Eye (tissue), 1 donor: ENCODE measurements at regions not wholly inside any gene's neighbourhood (a gene's known extent, or its start where the extent isn't known, plus 50 kb on each side); places are given as distances from the start of the nearest gene placed in this dataset.
"Not testable (repeated sequence)": the region's sequence is repeated elsewhere in the genome, so short reads cannot be mapped to it uniquely, and the experiment has no call there.

ENCODE experiments used
- DNase-seq: peaks from one replicate; pipeline ENCODE4 v3.0.0-alpha.2; 2015

DNA sequence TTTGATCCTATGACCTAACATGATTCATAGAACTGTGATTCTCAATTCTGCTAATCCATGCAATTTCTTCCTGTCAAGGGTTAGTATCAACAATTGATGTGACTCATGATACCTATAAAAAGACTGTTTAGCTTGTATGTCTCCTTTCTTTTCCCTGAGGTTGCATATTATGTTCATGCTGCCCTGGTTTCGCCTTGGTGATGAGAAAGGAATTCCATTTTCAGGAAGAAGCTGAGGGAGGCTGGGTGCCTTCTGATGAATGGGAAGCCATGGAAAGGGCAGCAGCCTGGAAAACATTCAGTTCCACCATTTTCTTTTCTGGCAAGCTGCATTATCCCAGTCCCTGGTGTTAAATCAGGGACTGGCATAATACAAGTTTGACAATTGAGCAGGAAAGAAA is 976.5 kb downstream of the RPA4 start:
- DNase-seq, result no peak

DNA sequence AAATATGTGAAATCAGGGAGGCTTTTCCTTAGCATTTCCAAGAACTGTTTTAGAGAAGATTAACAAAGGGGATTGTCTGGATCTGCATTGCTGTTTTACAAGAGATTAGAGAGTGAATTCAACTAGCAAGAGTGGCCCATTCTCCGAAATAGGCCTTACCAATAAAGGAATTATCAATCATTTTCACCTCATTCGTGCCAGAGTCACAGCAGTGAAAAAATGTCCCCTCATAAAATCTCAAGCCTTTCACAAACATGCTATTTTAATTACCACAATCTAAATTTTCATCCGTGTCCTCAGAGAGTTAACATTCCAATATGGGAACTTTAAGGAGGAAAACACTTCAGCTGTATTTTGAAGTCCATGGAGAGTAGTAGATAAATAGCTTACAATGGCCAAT is 979.6 kb downstream of the RPA4 start:
- no peak for DNase-seq

DNA sequence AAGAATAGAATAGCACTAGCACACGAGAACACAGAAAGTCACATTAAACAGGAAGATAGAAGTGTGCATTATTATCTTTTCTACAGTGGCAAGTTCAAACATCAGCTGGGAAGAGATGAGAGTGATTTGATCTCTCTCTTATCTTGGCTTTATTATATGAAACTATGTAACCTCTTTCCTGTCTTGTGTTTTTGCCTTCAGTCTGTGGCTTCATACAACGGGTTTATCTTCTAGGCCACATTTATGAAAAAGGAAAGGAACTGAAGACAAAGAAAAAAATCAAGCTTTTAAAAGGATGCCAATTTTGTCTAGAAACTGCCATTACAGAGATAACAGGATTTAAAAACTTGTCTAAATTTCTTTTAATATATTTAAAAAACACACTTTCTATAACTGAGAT is 983.6 kb downstream of the RPA4 start:
- DNase-seq, result no peak

DNA sequence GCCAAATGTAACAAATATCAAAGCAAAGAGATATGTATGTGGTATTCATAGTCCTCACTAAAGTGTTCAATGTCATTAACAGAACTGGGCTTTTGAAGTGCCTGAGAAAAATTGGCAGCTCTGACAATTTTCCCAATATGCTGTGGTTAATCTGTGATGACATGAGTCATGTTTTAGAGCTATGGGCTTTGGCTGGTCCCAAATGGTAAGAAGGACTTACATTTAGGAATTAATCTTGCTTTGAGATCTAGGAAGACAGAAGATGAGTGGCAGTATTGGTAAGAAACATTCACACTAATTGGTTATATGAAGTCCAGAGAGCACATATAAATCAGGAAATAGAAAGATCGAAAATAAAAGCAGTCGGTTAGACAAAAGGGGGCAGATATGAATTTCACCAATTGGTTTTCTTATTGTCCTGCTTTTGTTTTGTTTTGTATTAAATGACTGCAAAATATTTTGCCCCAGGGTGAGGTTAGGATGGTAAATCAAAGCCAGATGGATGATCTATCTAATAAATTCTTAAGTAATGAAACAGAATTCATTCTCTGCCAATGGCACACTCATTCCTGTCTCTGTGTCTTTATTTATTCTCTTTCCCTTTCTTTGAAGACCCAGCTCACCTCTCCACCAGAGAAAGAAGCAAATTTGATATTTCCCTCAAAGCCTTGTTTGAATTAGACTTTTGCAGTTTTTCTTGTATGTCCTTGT is 993.1 kb downstream of the RPA4 start:
- DNase-seq, result no peak

DNA sequence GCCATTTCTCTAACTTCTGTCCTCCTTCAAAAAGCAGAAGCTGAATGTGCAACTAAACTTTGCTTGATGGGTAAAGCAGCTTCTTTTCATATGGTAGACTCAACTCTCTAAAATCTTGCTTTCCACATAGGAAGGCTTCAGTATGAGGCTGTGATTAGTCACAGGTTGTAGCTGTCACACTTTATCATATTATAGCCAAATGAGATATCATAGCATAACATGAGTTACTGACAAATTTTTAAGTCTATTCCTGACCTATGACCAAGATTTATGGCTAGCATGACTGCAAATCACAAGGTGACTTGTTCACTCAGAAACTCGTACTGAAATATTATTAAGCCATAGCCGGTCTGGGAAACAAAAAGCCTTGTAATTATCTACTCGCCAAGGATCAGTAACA is 998.6 kb downstream of the RPA4 start:
- DNase-seq, result no peak

DNA sequence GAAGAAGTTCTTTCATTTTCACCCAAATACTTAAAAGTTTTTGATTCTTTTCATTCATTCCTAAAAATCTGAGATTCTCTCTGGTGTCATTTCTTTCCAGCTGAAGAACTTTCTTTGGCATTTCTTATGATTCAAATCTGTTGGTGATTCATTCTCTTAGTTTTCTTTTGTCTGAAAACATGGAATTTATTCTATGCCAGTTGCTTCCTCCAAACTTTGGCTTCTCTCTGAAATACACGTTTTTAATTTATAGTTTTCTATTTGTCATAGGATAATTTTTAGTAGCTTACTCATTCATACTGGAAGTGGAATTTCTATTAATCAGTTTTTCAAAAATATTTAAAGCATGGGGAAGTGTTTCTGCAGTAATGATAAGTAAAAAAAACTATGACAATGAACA is 1012.0 kb downstream of the RPA4 start:
- no peak for DNase-seq

DNA sequence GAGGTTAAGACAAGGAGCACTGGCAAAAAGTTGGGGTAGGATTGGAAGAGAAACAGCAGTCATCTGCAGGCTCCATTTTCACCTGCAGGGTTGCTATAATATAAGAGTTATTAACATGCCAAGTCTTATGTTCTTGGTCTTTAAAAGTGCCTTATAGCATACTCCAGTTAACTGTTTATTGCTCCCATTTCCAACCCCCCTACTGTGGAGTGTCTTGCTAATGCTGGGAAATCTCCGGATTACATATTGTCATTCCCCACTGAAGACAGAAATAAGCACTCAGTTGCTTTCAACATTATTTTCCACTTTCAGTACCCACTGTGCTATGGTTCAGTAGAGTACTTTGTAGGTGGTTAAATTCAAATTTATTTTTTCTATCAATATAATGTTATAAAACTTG is 1014.3 kb downstream of the RPA4 start:
- no peak for DNase-seq

DNA sequence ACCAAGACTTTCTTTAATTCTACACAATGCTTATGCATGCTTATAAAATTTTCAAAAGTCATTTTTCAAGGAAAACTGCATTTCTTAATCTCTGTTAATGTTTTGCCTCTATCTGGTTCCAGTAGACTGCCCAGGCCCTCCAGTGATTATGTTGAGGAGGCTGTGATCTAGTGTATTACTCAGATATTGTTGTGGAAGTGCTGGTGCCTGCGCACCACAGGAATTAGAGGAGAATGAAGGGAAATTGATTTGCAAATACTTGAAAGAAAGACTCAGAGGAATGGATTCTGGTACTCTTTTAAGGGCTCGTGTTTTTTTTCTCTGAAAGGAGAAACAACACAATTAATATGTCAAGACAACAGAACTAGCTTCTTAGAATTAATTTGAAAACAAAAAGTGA is 1015.1 kb downstream of the RPA4 start:
- no peak for DNase-seq

DNA sequence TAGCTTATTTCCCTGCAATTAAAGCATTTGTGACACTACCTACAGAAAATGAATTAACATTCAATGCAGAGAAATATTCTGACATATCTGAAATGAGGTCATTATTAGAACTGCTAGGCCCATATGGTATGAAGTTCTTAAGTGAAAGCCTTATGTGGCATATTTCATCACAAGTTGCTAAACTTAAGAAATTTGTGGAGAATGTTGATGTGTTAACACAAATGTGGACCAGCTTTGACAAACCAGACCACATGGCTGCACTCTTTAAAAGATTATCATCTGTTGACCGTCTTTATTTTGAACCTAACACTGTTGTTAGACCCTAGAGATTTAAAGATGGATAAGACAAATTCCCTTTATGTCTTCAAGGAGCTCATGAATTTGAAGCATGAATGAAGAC is 1024.1 kb downstream of the RPA4 start:
- DNase-seq, result no peak

DNA sequence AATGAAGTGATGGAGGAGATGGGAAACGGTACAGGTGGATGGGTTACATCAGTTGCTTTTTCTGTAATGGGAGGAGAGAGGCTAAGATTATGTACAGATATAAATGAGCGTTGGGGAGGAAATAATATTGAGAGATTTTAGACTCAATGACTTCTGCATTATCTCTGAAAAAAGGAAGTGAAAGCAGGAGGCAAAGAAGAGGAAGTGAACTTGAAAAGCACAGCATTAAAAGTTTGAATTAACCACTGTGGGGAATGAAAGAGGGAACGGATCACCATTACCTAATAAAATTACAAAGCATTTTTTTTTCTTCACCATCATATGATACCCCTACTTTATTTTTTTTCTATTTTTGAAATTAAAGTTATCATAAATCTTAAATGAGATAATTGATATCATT is 1025.5 kb downstream of the RPA4 start:
- DNase-seq, result no peak

DNA sequence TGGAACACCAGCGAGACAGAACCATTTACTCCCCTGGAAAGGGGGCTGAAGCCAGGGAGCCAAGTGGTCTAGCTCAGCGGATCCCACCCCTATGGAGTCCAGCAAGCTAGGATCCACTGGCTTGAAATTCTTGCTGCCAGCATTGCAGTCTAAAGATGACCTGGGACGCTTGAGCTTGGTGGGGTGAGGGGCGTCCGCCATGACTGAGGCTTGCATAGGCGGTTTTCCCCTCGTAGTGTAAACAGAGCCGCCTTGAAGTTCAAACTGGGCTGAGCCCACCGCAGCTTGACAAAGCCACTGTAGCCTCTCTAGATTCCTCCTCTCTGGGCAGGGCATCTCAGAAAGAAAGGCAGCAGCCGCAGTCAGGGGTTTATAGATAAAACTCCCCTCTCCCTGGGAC is 1031.7 kb downstream of the RPA4 start:
- not testable (repeated sequence) for DNase-seq

DNA sequence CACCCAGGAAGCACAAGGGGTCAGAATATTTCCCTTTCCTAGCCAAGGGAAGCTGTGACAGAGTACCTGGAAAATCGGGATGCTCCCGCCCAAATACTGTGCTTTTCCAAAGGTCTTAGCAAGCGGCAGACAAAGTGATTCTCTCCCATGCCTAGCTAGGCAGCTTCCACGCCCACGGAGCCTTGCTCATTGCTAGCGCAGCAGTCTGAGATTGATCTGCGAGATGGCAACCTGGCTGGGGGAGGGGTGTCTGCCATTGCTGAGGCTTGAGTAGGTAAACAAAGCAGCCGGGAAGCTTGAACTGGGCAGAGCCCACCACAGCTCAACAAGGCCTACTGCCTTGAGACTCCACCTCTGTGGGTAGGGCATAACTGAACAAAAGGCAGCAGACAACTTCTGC is 1037.5 kb downstream of the RPA4 start:
- not testable (repeated sequence) for DNase-seq

DNA sequence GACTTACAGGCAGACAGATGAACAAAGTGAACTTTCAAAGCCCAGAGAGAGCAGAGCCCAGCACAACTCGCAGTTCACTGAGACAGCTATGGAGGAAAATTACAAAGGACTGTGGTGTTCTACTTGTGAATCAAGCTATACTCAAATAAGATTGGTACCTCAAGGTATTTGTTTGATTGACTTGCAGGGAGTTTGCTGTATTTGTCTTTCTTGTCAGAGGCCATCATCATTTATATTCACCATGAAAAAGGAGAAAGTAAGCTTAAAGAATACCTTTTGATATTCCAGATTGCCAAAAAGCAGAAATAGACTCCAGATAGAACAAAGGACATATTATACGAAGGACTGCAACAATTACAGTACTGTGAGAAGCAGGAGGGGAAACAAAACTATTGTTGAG is 1047.9 kb downstream of the RPA4 start:
- no peak for DNase-seq

DNA sequence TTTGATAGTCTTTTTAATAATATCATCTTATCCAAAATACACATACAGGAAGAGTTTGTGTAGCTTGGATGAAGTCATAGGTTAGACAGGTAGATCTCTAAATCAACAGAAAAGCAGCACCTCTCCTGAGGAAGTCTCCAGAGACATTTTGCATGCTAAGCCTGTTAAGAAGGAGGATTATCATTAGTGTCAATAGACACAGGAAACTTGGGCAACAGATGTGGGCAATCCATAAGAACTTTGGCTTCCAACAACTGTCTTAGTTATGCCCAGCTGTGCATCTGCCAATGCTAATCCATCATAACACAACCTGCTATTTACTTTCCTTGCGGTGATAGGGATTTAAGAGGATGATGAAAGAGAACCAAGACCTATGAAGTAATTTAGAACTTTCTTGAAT is 1052.6 kb downstream of the RPA4 start:
- no peak for DNase-seq

DNA sequence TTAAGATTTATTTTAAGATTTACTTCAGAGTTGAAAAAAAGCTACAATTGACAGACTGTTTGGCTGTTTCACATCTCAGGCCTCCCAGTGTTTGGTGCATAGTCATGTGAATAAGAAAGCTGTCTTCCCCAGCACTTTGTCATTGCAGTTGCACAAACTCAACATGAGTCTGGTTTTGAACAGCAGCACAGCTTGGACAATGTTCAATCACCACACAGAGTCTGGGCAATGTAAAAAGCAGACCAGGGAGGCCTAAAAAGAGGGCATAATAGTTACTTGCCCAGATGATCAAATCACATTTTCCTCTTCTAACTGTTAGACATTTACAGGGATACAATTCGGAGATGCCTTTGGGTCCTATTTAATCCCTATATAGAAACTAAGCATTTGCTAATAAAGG is 1055.0 kb downstream of the RPA4 start:
- DNase-seq, result no peak

DNA sequence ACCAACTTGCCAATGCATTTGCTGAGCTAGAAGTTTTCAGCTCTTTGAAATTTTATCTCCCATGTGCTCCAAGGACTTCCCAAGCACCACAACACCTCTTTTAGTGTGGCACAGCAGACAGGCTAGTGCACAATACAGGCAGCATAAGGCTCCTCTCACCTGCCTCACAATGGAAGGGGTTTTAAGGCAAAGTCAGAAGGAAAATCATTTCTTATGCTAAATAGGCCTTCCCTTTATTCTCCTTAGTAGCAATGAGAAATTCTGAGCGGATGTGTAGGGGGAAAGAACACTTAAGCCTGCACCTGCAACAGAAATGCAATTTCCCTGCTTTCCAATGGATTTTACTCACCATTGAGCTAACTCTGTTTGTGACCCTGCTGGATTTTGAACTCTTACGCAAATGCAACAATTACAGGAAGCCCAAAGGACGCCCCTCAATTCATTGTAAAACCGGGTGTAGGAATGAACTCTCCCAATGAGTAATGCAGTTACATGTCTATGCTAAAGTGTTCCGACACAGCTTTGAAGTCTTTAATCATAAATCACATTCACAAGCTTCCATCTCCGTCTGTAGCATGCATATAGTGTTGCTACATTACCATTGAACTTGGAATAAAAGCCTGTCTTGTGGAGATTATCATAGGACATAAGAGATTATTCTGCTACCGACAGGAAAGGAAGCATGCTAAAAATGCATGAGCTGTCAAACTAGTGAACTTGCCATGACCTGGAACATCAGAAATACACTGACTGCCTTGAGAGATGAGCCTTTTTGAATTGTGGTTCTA is 1084.9 kb downstream of the RPA4 start:
- no peak for DNase-seq

DNA sequence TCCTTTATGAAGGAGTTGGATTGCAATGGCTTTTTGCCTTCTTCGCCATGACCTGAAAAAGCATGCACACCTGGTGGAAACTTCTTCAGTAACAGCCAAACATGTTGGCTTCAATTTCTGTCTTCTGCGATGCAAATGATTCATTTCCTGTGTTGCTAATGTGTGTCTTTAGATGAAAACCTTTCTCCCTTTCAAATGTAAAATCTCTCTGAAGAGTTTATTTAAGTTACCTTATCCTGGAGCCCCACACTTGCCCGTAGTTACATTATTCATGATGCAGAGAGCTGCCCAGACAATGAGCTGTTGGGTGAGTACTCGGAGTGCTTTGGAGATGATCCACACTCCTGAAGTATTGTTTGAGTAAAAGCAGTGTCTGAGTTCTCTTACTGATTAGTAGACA is 1100.9 kb downstream of the RPA4 start:
- DNase-seq, result no peak

DNA sequence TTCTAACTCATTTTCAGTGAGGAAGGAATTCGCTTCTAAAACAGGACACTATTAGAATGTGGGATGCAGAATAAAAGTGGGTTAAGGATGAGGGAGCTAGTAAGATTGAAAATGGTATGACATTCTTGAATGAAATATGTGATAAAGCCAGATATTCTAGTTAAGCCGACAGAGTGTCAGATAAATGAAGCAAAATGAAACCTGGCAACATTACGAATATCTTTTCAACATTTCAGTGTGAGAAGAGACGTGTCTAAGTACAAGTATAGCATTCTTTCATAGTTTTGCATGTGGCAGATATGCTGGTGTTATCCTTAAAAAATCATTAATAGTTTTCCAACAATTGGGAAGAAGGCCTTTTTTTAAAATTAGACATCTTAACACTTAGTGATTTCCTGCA is 1101.4 kb downstream of the RPA4 start:
- DNase-seq, result no peak

DNA sequence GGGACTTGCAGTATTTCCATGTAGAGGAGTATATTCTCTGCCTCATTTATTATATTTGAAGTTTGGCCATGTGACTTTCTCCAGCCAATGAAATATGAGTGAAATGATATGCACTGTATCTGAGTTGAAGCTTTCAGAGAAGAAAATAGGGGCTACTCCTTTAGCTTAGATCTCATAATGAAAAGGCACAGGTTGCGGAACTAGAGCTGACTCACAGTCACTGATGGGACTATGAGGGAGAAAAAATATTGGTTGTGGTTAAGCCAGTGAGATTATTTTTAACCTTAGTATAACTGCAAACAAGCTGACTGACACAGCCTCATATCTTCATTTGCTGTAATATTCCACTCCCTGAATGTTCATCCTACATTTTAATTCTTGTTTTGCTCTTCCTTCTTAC is 1104.3 kb downstream of the RPA4 start:
- no peak for DNase-seq

DNA sequence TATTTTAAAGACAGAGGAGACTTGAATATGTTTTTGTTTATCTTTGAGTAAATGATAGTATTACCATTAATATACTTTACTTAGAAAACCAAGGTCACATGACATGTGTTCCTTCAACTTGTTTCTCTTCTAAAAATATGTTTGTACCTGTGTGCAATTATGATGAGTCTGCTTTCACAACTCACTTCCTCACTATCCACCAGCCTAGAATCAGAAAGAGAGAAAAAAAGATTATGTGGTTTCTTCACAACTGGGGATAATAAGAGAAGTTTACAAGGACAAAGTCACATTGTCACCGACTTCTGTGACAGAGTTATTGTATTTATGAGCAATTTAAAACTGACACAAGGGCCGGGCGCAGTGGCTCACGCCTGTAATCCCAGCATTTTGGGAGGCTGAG is 1112.1 kb downstream of the RPA4 start:
- no peak for DNase-seq

DNA sequence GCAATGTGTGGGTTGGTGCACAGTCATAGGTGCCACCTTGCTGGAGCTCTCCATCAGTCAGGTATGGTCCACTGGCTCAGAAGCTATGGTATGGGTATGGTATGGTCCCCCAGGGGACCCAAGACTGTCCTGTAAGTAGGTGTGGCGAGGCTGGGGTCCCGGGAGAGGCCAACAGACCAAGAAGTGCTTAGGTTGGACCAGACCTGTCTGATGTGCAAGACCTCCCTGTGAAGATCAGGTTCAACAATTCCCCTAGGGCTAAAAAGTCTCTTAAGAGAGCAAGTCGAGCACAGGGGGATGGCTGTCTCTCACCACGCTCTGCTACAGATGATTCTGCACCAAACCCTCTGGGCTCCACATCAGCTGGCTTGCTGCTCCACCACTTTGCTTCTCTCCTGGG is 1145.0 kb downstream of the RPA4 start:
- DNase-seq, result no peak

DNA sequence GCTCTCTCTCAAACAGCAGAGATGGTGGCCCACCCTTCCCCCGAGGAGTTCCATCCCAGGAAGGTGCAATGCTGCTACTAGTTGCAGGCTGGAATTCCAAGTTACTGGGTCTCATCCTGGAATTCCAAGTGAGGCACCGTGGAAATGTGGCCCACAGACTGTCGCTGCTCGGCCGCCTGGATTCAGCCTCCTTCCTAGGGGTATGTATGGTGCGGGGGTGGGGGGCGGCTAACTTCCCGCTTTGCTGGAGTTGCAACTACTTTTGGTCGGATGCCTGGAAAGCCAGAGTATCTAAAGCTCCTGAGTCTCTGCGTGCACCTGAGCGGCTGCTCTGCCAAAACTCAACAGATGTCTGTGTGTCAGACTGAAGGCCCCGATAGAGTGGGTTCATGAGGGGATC is 1146.2 kb downstream of the RPA4 start:
- DNase-seq, result no peak

DNA sequence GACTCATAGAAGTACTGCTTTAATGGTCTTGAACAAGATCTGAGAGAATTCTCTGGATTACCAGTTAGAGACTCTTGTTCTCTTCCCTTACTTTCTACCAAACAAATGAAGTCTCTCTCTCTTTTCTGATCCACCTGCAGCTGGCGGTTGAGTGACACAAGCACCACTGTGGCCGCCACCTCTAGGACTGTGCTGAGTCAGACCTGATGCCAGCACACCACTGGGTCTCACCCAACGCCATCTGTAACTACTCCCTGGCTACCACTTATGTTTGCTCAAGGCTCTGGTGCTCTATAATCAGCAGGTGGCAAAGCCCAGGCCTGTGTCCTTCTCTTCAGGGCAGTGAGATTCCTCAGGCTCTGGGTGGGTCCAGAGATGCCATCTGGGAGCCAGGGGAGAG is 1173.5 kb downstream of the RPA4 start:
- no peak for DNase-seq

DNA sequence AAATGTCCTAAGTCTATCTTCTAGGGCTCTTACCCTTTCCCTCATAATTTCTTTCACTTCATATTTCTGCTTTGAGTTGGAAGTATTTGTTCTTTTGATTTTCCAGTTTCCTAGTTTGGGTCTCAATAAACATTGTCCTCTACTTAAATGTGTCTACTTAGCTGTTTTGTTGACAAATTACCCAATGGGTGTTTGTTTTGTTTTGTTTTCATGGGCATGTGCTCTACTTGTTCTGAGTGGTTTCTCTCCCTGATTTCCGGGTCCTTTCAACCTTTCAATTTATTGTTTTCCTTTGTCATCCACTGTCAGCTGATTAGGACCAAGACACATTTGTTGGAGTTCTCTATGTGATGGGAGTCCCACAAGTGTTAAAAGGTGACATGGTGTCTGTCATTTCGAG is 1181.4 kb downstream of the RPA4 start:
- DNase-seq, result no peak

DNA sequence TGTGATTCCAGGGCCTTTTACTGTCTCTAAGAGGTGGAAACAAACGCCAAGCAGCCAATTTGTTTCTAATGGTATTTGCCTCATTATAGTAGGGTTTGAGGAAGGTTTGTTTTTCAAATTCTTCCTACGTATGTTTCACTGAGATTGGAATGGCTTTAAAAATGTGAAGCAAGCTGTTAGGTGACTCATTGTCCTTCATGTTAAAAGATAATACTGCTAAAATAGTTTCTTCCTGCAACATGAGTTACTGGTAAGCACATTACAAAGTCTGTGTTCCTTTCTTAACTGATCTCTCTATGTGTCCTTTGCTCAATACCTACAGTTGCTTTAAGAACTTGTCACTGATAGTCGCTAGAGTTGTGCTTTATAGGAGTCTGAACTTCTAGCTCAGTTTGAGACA is 1183.9 kb downstream of the RPA4 start:
- no peak for DNase-seq
